ENCODE measurements at regions not wholly inside any gene's neighbourhood (a gene's known extent, or its start where the extent isn't known, plus 50 kb on each side); places are given as distances from the start of the nearest gene placed in this dataset.

DNA sequence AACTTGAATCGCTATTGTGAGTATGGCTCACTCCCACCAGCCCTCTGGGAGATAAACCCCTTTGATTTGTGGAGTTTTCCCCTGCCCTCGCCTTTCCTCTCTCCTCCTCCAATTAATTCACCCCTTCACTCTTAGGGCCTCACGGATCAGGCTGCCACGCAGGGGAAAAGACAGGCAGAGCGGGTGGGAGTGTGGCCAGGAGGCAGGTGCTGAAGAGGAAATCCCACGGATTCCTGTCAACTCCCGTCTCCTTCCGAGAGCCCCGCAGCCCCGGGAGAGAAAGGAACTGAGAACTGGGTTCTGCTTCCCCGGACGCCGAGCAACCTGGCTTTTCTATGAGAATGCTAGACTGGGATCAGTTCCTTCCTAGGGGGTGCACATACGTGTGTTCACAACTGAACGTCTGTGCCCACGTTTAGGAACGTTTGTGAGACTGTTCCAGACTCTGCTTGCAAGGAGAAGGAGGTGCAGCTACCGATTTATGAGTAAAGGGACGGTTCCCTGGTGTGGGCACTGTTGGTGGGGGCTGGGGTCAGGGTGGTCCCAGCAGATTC lies 314.5 kb upstream of the TLE4 start:
- TF ChIP-seq BHLHE40 (IDR thresholded peaks at IDR 0.05; ENCODE audit: borderline replicate concordance): no peak
- TF ChIP-seq FOXA1 (IDR thresholded peaks at IDR 0.05): no peak
- TF ChIP-seq ARNT (IDR thresholded peaks at IDR 0.05): no peak
- TF ChIP-seq SP1 (IDR thresholded peaks at IDR 0.05): no peak
- no peak for TF ChIP-seq SUZ12 (IDR thresholded peaks at IDR 0.05)
- TF ChIP-seq L3MBTL2 (conservative IDR thresholded peaks at IDR 0.05): no peak
- no peak for TF ChIP-seq NFRKB (IDR thresholded peaks at IDR 0.05)
- TF ChIP-seq FOXK2 (IDR thresholded peaks at IDR 0.05): no peak
- no peak for TF ChIP-seq ELF4 (IDR thresholded peaks at IDR 0.05)
